IMR-90 (cell line): ENCODE measurements at regions not wholly inside any gene's neighbourhood (a gene's known extent, or its start where the extent isn't known, plus 50 kb on each side); places are given as distances from the start of the nearest gene placed in this dataset.
A peak's percentile ranks its signal among the peaks of the same experiment; 100 is the strongest.

Experiments used
- ATAC-seq: fragments of 200-7000 bp; cut with Tn5 transposase; 2 replicates; pipeline ENCODE4 v1.9.1; 2020; ENCODE audit warnings: low read depth, mild to moderate bottlenecking, moderate library complexity
- BruUV-seq: library from RNA; stranded (reverse); fragments of 400-500 nt; replicated peaks from 2 replicates; lab custom pipeline; 2021; lab: Mats Ljungman, UMichigan
- CTCF ChIA-PET: fragments of 300-600 bp; formaldehyde crosslinking; extraction: SDS; loops from one replicate; lab custom pipeline; 2021; ENCODE audit warnings: antibody characterized with exemption; lab: Yijun Ruan, JAX
- POLR2A ChIA-PET: fragments of 300-600 bp; sonication (Branson Sonifier 250); formaldehyde crosslinking; loops from one replicate; lab custom pipeline; 2022; ENCODE audit warnings: antibody characterized with exemption; ENCODE audit not compliant: unreplicated experiment; lab: Charles Lee
- DNase-seq: peaks from one replicate; pipeline ENCODE4 v3.0.0; 2013
- H2AFZ ChIP-seq: replicated peaks from 2 replicates; pipeline ENCODE3; 2013; ENCODE audit warnings: low read length, mild to moderate bottlenecking; ENCODE audit not compliant: poor library complexity
- H2AK5ac ChIP-seq: 2 replicates; pipeline ENCODE4 v1.6.1; 2013; ENCODE audit warnings: low read depth, low read length, inconsistent platforms
- H2AK9ac ChIP-seq: replicated peaks from 2 replicates; pipeline ENCODE3; 2013; ENCODE audit warnings: mild to moderate bottlenecking, low read depth, low read length, moderate library complexity; ENCODE audit not compliant: poor library complexity
- H2BK120ac ChIP-seq: 2 replicates; pipeline ENCODE4 v1.6.1; 2013; ENCODE audit warnings: low read depth, low read length, inconsistent platforms
- H2BK15ac ChIP-seq: 3 replicates; pipeline ENCODE4 v1.6.1; 2013; ENCODE audit warnings: low read depth, low read length, inconsistent platforms
- H2BK20ac ChIP-seq: 2 replicates; pipeline ENCODE4 v1.6.1; 2013; ENCODE audit warnings: low read depth, mild to moderate bottlenecking, inconsistent platforms, low read length, moderate library complexity
- H2BK5ac ChIP-seq: 2 replicates; pipeline ENCODE4 v1.6.1; 2013; ENCODE audit warnings: mild to moderate bottlenecking, low read depth, low read length, inconsistent platforms; ENCODE audit not compliant: poor library complexity, severe bottlenecking
- H3K14ac ChIP-seq: replicated peaks from 2 replicates; pipeline ENCODE4 v1.6.1; 2013; ENCODE audit warnings: low read depth, low read length, inconsistent platforms
- H3K18ac ChIP-seq: 2 replicates; pipeline ENCODE4 v1.6.1; 2013; ENCODE audit warnings: low read depth, low read length, control low read depth
- H3K23ac ChIP-seq: 2 replicates; pipeline ENCODE4 v1.6.1; 2013; ENCODE audit warnings: low read depth, low read length, inconsistent platforms
- H3K27ac ChIP-seq: 2 replicates; pipeline ENCODE4 v1.5.1; 2013; ENCODE audit warnings: mild to moderate bottlenecking, control low read depth, low read length; ENCODE audit not compliant: insufficient read depth
- H3K27me3 ChIP-seq: 2 replicates; pipeline ENCODE4 v1.6.1; 2013; ENCODE audit warnings: low read length; ENCODE audit not compliant: control insufficient read depth, insufficient read depth
- H3K36me3 ChIP-seq: 2 replicates; pipeline ENCODE4 v1.6.1; 2013; ENCODE audit warnings: low read length, mixed read lengths; ENCODE audit not compliant: control insufficient read depth, insufficient read depth
- H3K4ac ChIP-seq: 2 replicates; pipeline ENCODE4 v1.6.1; 2013; ENCODE audit warnings: low read depth, low read length, inconsistent platforms
- H3K4me1 ChIP-seq: 2 replicates; pipeline ENCODE4 v1.6.1; 2013; ENCODE audit warnings: low read length, mixed read lengths; ENCODE audit not compliant: control insufficient read depth, insufficient read depth
- H3K4me2 ChIP-seq: 2 replicates; pipeline ENCODE4 v1.6.1; 2013; ENCODE audit warnings: low read depth, mild to moderate bottlenecking, control low read depth, low read length, moderate library complexity
- H3K4me3 ChIP-seq: 2 replicates; pipeline ENCODE4 v1.5.1; 2013; ENCODE audit warnings: low read depth, mild to moderate bottlenecking, control low read depth, low read length, moderate library complexity; ENCODE audit not compliant: insufficient read depth
- H3K56ac ChIP-seq: 2 replicates; pipeline ENCODE4 v1.6.1; 2013; ENCODE audit warnings: low read length, inconsistent platforms; ENCODE audit not compliant: insufficient read depth; ENCODE audit errors: extremely low read depth
- H3K79me1 ChIP-seq, 2 experiments: 2 replicates each; pipeline ENCODE4 v1.6.1; 2013; ENCODE audit warnings: low read length in 2 of 2, inconsistent platforms in 1 of 2, low read depth in 1 of 2
- H3K9ac ChIP-seq: 2 replicates; pipeline ENCODE4 v1.6.1; 2013; ENCODE audit warnings: low read depth, low read length, control low read depth
- H3K9me1 ChIP-seq: 2 replicates; pipeline ENCODE4 v1.6.1; 2013; ENCODE audit warnings: low read length, inconsistent platforms; ENCODE audit not compliant: insufficient read depth
- H3K9me3 ChIP-seq: 2 replicates; pipeline ENCODE4 v1.6.1; 2013; ENCODE audit warnings: low read length; ENCODE audit not compliant: control insufficient read depth, insufficient read depth
- H4K20me1 ChIP-seq: 2 replicates; pipeline ENCODE4 v1.6.1; 2013; ENCODE audit warnings: low read length, inconsistent platforms; ENCODE audit not compliant: insufficient read depth
- H4K5ac ChIP-seq: 2 replicates; pipeline ENCODE4 v1.6.1; 2013; ENCODE audit warnings: mild to moderate bottlenecking, low read depth, low read length, control low read depth
- H4K8ac ChIP-seq, 2 experiments: 2 replicates each; pipeline ENCODE4 v1.6.1; 2013; ENCODE audit warnings: low read depth in 2 of 2, low read length in 2 of 2, control low read depth in 1 of 2, inconsistent platforms in 1 of 2
- H4K91ac ChIP-seq: 2 replicates; pipeline ENCODE4 v1.6.1; 2013; ENCODE audit warnings: low read depth, low read length, inconsistent platforms; ENCODE audit not compliant: insufficient read depth
- BHLHE40 ChIP-seq: fragments of 150-350 bp; IDR thresholded peaks from 2 replicates; pipeline ENCODE4 v1.6.1; 2016; ENCODE audit warnings: mild to moderate bottlenecking, low read depth, low read length
- CEBPB ChIP-seq: IDR thresholded peaks from 2 replicates; pipeline ENCODE4 v1.6.1; 2012; ENCODE audit warnings: low read depth, low read length, improper control_type of control experiment
- CHD1 ChIP-seq: IDR thresholded peaks from 2 replicates; pipeline ENCODE4 v1.6.1; 2012; ENCODE audit warnings: low read depth, low read length, improper control_type of control experiment
- FOS ChIP-seq: fragments of 150-350 bp; IDR thresholded peaks from 2 replicates; pipeline ENCODE4 v1.6.1; 2016; ENCODE audit warnings: low read depth, low read length
- MAFK ChIP-seq: IDR thresholded peaks from 2 replicates; pipeline ENCODE4 v1.6.1; 2012; ENCODE audit warnings: low read depth, low read length, improper control_type of control experiment
- MAZ ChIP-seq: IDR thresholded peaks from 2 replicates; pipeline ENCODE4 v1.6.1; 2012; ENCODE audit warnings: low read depth, mild to moderate bottlenecking, low read length, improper control_type of control experiment, moderate library complexity, borderline replicate concordance
- MXI1 ChIP-seq: IDR thresholded peaks from 2 replicates; pipeline ENCODE4 v1.6.1; 2012; ENCODE audit warnings: low read depth, mild to moderate bottlenecking, low read length, moderate library complexity, borderline replicate concordance
- NFE2L2 ChIP-seq: fragments of 150-350 bp; IDR thresholded peaks from 2 replicates; pipeline ENCODE4 v1.6.1; 2016; ENCODE audit warnings: low read depth, mild to moderate bottlenecking, low read length
- POLR2A ChIP-seq: IDR thresholded peaks from 2 replicates; pipeline ENCODE4 v1.6.1; 2012; ENCODE audit warnings: mild to moderate bottlenecking, low read depth, low read length
- RAD21 ChIP-seq: IDR thresholded peaks from 2 replicates; pipeline ENCODE4 v1.6.1; 2012; ENCODE audit warnings: low read length, improper control_type of control experiment
- RCOR1 ChIP-seq: IDR thresholded peaks from 2 replicates; pipeline ENCODE4 v1.6.1; 2012; ENCODE audit warnings: mild to moderate bottlenecking, low read length, improper control_type of control experiment; ENCODE audit not compliant: insufficient replicate concordance
- RFX5 ChIP-seq: IDR thresholded peaks from 2 replicates; pipeline ENCODE4 v1.8.0; 2012; ENCODE audit warnings: low read depth, mild to moderate bottlenecking, low read length, moderate library complexity
- SMC3 ChIP-seq: fragments of 150-350 bp; IDR thresholded peaks from 2 replicates; pipeline ENCODE4 v1.6.1; 2016; ENCODE audit warnings: low read depth, mild to moderate bottlenecking, antibody characterized with exemption, low read length, moderate library complexity
- dilution Hi-C: fragments of 300-500 bp; cut with HindIII; formaldehyde crosslinking; loops from one replicate; pipeline ENCODE4 v1.14.3; 2018; ENCODE audit warnings: low sequenced_read_pairs; ENCODE audit not compliant: unreplicated experiment
- in situ Hi-C: fragments of 300-500 bp; cut with MboI; formaldehyde crosslinking; loops from 3 replicates; pipeline ENCODE4 v1.14.3; 2019; ENCODE audit warnings: low sequenced_read_pairs, inconsistent platforms, mixed read lengths
- intact Hi-C: fragments of 100-400 bp; cut with micrococcal nuclease; formaldehyde crosslinking; loops from 2 replicates; pipeline ENCODE4 v1.10.0; 2022
- TF ChIP-seq, protein P1 (sequence below): fragments of 150-350 bp; IDR thresholded peaks from 2 replicates; pipeline ENCODE4 v1.6.1; 2017; ENCODE audit warnings: mild to moderate bottlenecking, antibody characterized with exemption, low read length, low read depth
- TF ChIP-seq, protein P2 (sequence below): fragments of 150-350 bp; IDR thresholded peaks from 2 replicates; pipeline ENCODE4 v1.6.1; 2016; ENCODE audit warnings: low read depth, mild to moderate bottlenecking, low read length, moderate library complexity, borderline replicate concordance
- TF ChIP-seq, protein P3 (sequence below): conservative IDR thresholded peaks from 2 replicates; pipeline ENCODE4 v1.5.1; 2012; ENCODE audit warnings: mild to moderate bottlenecking, low read depth, low read length, improper control_type of control experiment

- no peak overlapping the region for H3K9ac ChIP-seq
- ChIA-PET POLR2A (no interaction called here), CTCF (no interaction called here)
- no peak for ATAC-seq
- peak overlapping the region; percentile 89 for H2BK5ac ChIP-seq
- BruUV-seq = no TSS peak
- no peaks in the 10 kb centered on the region for H3K9me3 ChIP-seq
- H2AK9ac ChIP-seq = no peak overlapping the region
- H3K56ac ChIP-seq = 0 out of 2 replicates have a peak overlapping the region, but pooled peaks have one; percentile 50
- H2BK120ac ChIP-seq = peak overlapping the region; percentile 91
- no peak overlapping the region for H4K5ac ChIP-seq
- no peak overlapping the region; the same call in 1 of the 2 replicates for H3K18ac ChIP-seq
- no peak overlapping the region for H2AFZ ChIP-seq
- no peaks in the 10 kb centered on the region for H3K79me1 ChIP-seq
- no peak overlapping the region for H3K4me2 ChIP-seq
- H3K23ac ChIP-seq = peak overlapping the region; percentile 91; the same call in 1 of the 2 replicates
- H3K27me3 ChIP-seq = no peaks in the 10 kb centered on the region
- H3K9me1 ChIP-seq = no peaks in the 10 kb centered on the region
- H3K27ac ChIP-seq = no peak overlapping the region
- dilution Hi-C loops = no loop called here
- H4K8ac ChIP-seq = peak overlapping the region; percentile 55 to 78; a peak in 3 of 4 replicates
- intact Hi-C loops = no loop called here
- H2BK15ac ChIP-seq = peak overlapping the region; percentile 80; the same call in 1 of the 3 replicates
- H3K4me1 ChIP-seq = peaks cover 5% of the 10 kb centered on the region; the same call in 1 of the 2 replicates
- peak overlapping the region; percentile 23; the same call in 1 of the 2 replicates for H4K91ac ChIP-seq
- H3K4ac ChIP-seq = peak overlapping the region; percentile 66; the same call in 1 of the 2 replicates
- in situ Hi-C loops = no loop called here
- no peaks in the 10 kb centered on the region for H4K20me1 ChIP-seq
- peak overlapping the region; percentile 86; the same call in 1 of the 2 replicates for H3K14ac ChIP-seq
- no peak for DNase-seq
- H2AK5ac ChIP-seq = no peak overlapping the region
- H3K36me3 ChIP-seq = no peaks in the 10 kb centered on the region
- TF ChIP-seq FOS (no peak), CHD1 (no peak), MAFK (no peak), NFE2L2 (no peak), CEBPB (no peak), RFX5 (no peak), POLR2A (no peak), MXI1 (no peak), SMC3 (no peak), RAD21 (no peak), RCOR1 (no peak), MAZ (no peak), BHLHE40 (no peak)
- TF ChIP-seq, protein P1, sequence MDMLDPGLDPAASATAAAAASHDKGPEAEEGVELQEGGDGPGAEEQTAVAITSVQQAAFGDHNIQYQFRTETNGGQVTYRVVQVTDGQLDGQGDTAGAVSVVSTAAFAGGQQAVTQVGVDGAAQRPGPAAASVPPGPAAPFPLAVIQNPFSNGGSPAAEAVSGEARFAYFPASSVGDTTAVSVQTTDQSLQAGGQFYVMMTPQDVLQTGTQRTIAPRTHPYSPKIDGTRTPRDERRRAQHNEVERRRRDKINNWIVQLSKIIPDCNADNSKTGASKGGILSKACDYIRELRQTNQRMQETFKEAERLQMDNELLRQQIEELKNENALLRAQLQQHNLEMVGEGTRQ = no peak
- TF ChIP-seq, protein P2, sequence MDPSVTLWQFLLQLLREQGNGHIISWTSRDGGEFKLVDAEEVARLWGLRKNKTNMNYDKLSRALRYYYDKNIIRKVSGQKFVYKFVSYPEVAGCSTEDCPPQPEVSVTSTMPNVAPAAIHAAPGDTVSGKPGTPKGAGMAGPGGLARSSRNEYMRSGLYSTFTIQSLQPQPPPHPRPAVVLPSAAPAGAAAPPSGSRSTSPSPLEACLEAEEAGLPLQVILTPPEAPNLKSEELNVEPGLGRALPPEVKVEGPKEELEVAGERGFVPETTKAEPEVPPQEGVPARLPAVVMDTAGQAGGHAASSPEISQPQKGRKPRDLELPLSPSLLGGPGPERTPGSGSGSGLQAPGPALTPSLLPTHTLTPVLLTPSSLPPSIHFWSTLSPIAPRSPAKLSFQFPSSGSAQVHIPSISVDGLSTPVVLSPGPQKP = no peak
- TF ChIP-seq, protein P3, sequence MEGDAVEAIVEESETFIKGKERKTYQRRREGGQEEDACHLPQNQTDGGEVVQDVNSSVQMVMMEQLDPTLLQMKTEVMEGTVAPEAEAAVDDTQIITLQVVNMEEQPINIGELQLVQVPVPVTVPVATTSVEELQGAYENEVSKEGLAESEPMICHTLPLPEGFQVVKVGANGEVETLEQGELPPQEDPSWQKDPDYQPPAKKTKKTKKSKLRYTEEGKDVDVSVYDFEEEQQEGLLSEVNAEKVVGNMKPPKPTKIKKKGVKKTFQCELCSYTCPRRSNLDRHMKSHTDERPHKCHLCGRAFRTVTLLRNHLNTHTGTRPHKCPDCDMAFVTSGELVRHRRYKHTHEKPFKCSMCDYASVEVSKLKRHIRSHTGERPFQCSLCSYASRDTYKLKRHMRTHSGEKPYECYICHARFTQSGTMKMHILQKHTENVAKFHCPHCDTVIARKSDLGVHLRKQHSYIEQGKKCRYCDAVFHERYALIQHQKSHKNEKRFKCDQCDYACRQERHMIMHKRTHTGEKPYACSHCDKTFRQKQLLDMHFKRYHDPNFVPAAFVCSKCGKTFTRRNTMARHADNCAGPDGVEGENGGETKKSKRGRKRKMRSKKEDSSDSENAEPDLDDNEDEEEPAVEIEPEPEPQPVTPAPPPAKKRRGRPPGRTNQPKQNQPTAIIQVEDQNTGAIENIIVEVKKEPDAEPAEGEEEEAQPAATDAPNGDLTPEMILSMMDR = no peak
- no peak overlapping the region for H3K4me3 ChIP-seq
- H2BK20ac ChIP-seq = peak overlapping the region; percentile 79; the same call in 1 of the 2 replicates
These were observed 314.1 kb downstream of the SNX13 start for GRCh38 chr7:17626235-17626634.
